ENCODE measurements at regions not wholly inside any gene's neighbourhood (a gene's known extent, or its start where the extent isn't known, plus 50 kb on each side); places are given as distances from the start of the nearest gene placed in this dataset.

DNA sequence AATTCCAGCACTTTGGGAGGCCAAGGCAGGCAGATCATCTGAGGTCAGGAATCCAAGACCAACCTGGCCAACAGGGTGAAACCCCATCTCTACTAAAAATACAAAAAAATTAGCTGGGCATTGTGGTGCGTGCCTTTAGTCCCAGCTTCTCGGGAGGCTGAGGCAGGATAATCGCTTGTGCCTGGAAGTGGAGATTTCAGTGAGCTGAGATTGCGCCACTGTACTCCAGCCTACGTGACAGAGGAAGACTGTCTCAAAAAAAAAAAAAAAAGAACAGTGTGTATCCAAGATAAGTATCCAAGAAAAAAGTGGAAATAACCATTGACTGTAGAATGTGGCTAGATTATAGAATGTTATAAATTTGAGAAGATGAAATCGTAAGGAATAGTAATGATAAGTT, 142.1 kb downstream of the FAM124B start:
- H3K79me2 ChIP-seq (ENCODE audit: insufficient read depth, low read length): no peaks in the 10 kb centered on the region
- Mint-ChIP-seq H3K36me3 (ENCODE audit: insufficient read depth in 1 of 3, low read depth in 3 of 3) (no peaks in the 10 kb centered on the region), H3K4me3 (no peak overlapping the region), H3K9me3 (no peaks in the 10 kb centered on the region), H3K27me3 (ENCODE audit: low read depth) (no peaks in the 10 kb centered on the region), H3K27ac (no peak overlapping the region), H3K4me1 (peaks cover 15 to 18% of the 10 kb centered on the region in 2 experiments)
- no peak overlapping the region for H3K18ac ChIP-seq (ENCODE audit: insufficient read length, low read depth, low read length)
- no peak overlapping the region for H4K8ac ChIP-seq (replicated peaks; ENCODE audit: insufficient read length, low read depth, low read length)
- no peak overlapping the region for H2AFZ ChIP-seq (ENCODE audit: low read length)
- no peak overlapping the region for H3K56ac ChIP-seq (ENCODE audit: insufficient read length, low read depth, low read length)
- TF ChIP-seq, protein P1, sequence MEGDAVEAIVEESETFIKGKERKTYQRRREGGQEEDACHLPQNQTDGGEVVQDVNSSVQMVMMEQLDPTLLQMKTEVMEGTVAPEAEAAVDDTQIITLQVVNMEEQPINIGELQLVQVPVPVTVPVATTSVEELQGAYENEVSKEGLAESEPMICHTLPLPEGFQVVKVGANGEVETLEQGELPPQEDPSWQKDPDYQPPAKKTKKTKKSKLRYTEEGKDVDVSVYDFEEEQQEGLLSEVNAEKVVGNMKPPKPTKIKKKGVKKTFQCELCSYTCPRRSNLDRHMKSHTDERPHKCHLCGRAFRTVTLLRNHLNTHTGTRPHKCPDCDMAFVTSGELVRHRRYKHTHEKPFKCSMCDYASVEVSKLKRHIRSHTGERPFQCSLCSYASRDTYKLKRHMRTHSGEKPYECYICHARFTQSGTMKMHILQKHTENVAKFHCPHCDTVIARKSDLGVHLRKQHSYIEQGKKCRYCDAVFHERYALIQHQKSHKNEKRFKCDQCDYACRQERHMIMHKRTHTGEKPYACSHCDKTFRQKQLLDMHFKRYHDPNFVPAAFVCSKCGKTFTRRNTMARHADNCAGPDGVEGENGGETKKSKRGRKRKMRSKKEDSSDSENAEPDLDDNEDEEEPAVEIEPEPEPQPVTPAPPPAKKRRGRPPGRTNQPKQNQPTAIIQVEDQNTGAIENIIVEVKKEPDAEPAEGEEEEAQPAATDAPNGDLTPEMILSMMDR (conservative IDR thresholded peaks at IDR 0.05): no peak
- no peaks in the 10 kb centered on the region for H3K27me3 ChIP-seq (ENCODE audit: insufficient read depth, low read length)
- no peaks in the 10 kb centered on the region for H3K79me1 ChIP-seq (ENCODE audit: insufficient read depth, low read depth, low read length, poor library complexity, severe bottlenecking)
- H3K9ac ChIP-seq (ENCODE audit: extremely low read depth, insufficient read length, low read length): no peak overlapping the region
- H2BK20ac ChIP-seq (ENCODE audit: low read depth, low read length, poor library complexity, severe bottlenecking): no peak overlapping the region
- no peak overlapping the region for H2BK5ac ChIP-seq (ENCODE audit: insufficient read length, low read length)
- no peak overlapping the region for H3T11ph ChIP-seq (ENCODE audit: low read length)
- H4K91ac ChIP-seq (ENCODE audit: insufficient read length, low read depth, low read length): no peak overlapping the region
- no peak overlapping the region for H2BK12ac ChIP-seq (ENCODE audit: insufficient read length, low read depth, low read length)
- H3K23me2 ChIP-seq (ENCODE audit: insufficient read length, low read depth, low read length, poor library complexity, severe bottlenecking): no peaks in the 10 kb centered on the region
- no peak overlapping the region for H3K14ac ChIP-seq (ENCODE audit: insufficient read depth, low read length)
- no peak for DNase-seq
- no peak overlapping the region for H4K5ac ChIP-seq (ENCODE audit: insufficient read length, low read depth, low read length)
- no peaks in the 10 kb centered on the region for H3K9me3 ChIP-seq (ENCODE audit: control insufficient read depth, low read depth, low read length)
- H3K4me2 ChIP-seq (ENCODE audit: insufficient read depth, insufficient read length, low read length): no peak overlapping the region
- no peak overlapping the region for H2BK120ac ChIP-seq (ENCODE audit: low read depth, low read length, poor library complexity, severe bottlenecking)
- WGBS (ENCODE audit: extremely low coverage, insufficient read length, low lambda C conversion rate): 100% methylated on average over 1 of the region's 6 CpGs
- no peak overlapping the region for H2AK5ac ChIP-seq (ENCODE audit: insufficient read length, low read length)
- no peak overlapping the region for H3K27ac ChIP-seq (ENCODE audit: insufficient read length, low read depth, low read length)
- no peaks in the 10 kb centered on the region for H4K20me1 ChIP-seq (ENCODE audit: control insufficient read depth, insufficient read depth, insufficient read length)
- H2BK15ac ChIP-seq (ENCODE audit: low read depth, low read length): no peak overlapping the region
- H3K23ac ChIP-seq (ENCODE audit: insufficient read length, low read depth, low read length): no peak overlapping the region
- no peak overlapping the region for H3K4ac ChIP-seq (ENCODE audit: low read depth, low read length)
- H3K4me1 ChIP-seq (ENCODE audit: insufficient read depth, low read length): no peaks in the 10 kb centered on the region; the same call in 1 of the 2 replicates

All from H9 (cell line).